ENCODE measurements at regions not wholly inside any gene's neighbourhood (a gene's known extent, or its start where the extent isn't known, plus 50 kb on each side); places are given as distances from the start of the nearest gene placed in this dataset.

- H3K4me3 ChIP-seq, result no peak overlapping the region
- no peaks in the 10 kb centered on the region for H3K9me3 ChIP-seq
- no peak for TF ChIP-seq EP300 (IDR thresholded peaks at IDR 0.05)
- TF ChIP-seq, protein P1, sequence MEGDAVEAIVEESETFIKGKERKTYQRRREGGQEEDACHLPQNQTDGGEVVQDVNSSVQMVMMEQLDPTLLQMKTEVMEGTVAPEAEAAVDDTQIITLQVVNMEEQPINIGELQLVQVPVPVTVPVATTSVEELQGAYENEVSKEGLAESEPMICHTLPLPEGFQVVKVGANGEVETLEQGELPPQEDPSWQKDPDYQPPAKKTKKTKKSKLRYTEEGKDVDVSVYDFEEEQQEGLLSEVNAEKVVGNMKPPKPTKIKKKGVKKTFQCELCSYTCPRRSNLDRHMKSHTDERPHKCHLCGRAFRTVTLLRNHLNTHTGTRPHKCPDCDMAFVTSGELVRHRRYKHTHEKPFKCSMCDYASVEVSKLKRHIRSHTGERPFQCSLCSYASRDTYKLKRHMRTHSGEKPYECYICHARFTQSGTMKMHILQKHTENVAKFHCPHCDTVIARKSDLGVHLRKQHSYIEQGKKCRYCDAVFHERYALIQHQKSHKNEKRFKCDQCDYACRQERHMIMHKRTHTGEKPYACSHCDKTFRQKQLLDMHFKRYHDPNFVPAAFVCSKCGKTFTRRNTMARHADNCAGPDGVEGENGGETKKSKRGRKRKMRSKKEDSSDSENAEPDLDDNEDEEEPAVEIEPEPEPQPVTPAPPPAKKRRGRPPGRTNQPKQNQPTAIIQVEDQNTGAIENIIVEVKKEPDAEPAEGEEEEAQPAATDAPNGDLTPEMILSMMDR (IDR thresholded peaks at IDR 0.05), result no peak
- TF ChIP-seq POLR2AphosphoS5 (IDR thresholded peaks at IDR 0.05), result no peak
- no peak for TF ChIP-seq POLR2A (IDR thresholded peaks at IDR 0.05)
- H3K4me1 ChIP-seq, result no peaks in the 10 kb centered on the region
- no peak for ATAC-seq (ENCODE audit: low FRiP score in 2 of 2)
- DNase-seq, result no peak
- no peak overlapping the region for H3K27ac ChIP-seq
- no peaks in the 10 kb centered on the region for H3K27me3 ChIP-seq
- H3K36me3 ChIP-seq, result no peaks in the 10 kb centered on the region
These were observed 90.5 kb upstream of the PLCL2 start for GRCh38 chr3:16794257-16794656.

DNA sequence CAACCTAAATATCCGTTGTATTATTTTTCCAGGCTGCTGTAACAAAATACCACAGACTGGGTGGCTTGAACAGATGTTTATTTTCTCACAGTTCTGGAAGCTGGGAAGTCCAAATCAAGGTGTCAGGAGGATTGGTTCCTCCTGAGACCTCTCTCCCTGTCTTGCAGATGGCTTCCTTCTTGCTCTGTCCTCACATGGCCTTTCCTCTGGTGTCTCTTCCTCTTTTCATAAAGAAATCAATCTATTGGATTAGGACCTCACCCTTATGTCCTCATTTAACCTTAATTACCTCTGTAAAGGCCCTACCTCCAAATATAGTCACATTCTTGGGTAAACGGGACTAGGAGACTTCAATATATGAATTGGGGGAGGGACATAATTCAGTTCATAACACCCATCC, 89.2 kb upstream of the PLCL2 start:
- WGBS, 2 donors, result 76 to 78% methylated on average over 2 of the region's 2 CpGs

GRCh38 chr3:16797831-16798230, 86.9 kb upstream of the PLCL2 start:
- H3K9me3 ChIP-seq, result no peaks in the 10 kb centered on the region
- H3K4me3 ChIP-seq, result no peak overlapping the region
- H3K27ac ChIP-seq, result no peak overlapping the region
- no peak for DNase-seq
- H3K4me1 ChIP-seq, result peaks cover 7 to 20% (median 12%) of the 10 kb centered on the region in 4 donors
- H3K27me3 ChIP-seq, result no peaks in the 10 kb centered on the region
- WGBS, 2 donors, result 73 to 88% methylated on average over 1 of the region's 1 CpG
- H3K36me3 ChIP-seq, result no peaks in the 10 kb centered on the region
- no peak for ATAC-seq (ENCODE audit: low FRiP score in 2 of 2)
- TF ChIP-seq POLR2AphosphoS5 (IDR thresholded peaks at IDR 0.05) (no peak), POLR2A (IDR thresholded peaks at IDR 0.05) (no peak), EP300 (IDR thresholded peaks at IDR 0.05) (no peak)
- TF ChIP-seq, protein P1 (IDR thresholded peaks at IDR 0.05), result no peak

More for the DNA sequence above, 89.2 kb upstream of the PLCL2 start:
- H3K27ac ChIP-seq, result no peak overlapping the region
- no peak overlapping the region for H3K4me3 ChIP-seq
- no peaks in the 10 kb centered on the region for H3K9me3 ChIP-seq
- H3K4me1 ChIP-seq, result peaks cover 0 to 1% (median under 1%) of the 10 kb centered on the region in 4 donors
- ATAC-seq (ENCODE audit: low FRiP score in 2 of 2) (no peak), DNase-seq (no peak)
- TF ChIP-seq POLR2AphosphoS5 (IDR thresholded peaks at IDR 0.05) (no peak), POLR2A (IDR thresholded peaks at IDR 0.05) (no peak), EP300 (IDR thresholded peaks at IDR 0.05) (no peak)
- TF ChIP-seq, protein P1 (IDR thresholded peaks at IDR 0.05), result no peak
- no peaks in the 10 kb centered on the region for H3K27me3 ChIP-seq
- H3K36me3 ChIP-seq, result no peaks in the 10 kb centered on the region

DNA sequence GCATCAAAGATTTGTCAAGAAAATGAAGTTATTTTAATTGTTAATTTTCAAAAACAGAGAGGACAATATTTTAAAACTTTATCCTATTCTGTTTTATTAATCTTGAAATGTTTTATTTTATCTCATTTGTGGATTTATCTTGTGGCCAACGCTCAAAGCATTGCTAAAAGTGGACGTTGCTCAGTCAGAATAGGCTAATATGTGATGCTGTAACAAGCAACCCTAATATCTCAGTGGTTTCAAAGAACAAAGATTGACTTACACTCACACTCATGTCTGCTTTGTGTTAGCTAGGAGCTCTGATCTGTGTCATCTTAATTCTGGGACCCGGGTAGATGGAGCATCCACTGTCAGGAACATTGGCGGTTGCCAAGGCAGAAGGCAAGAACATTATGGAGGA, 86.0 kb upstream of the PLCL2 start:
- TF ChIP-seq, protein P1 (IDR thresholded peaks at IDR 0.05), result no peak
- TF ChIP-seq POLR2AphosphoS5 (IDR thresholded peaks at IDR 0.05) (no peak), EP300 (IDR thresholded peaks at IDR 0.05) (no peak), POLR2A (IDR thresholded peaks at IDR 0.05) (no peak)
- ATAC-seq (ENCODE audit: low FRiP score in 2 of 2), result no peak
- 93 to 96% methylated on average over 4 of the region's 4 CpGs for WGBS, 2 donors

GRCh38 chr3:16800361-16800760, 84.4 kb upstream of the PLCL2 start:
- no peaks in the 10 kb centered on the region for H3K27me3 ChIP-seq
- H3K4me1 ChIP-seq, result peaks cover 7 to 20% (median 12%) of the 10 kb centered on the region in 4 donors
- no peaks in the 10 kb centered on the region for H3K9me3 ChIP-seq
- no peaks in the 10 kb centered on the region for H3K36me3 ChIP-seq
- DNase-seq, result no peak
- no peak for TF ChIP-seq POLR2A (IDR thresholded peaks at IDR 0.05)
- no peak for TF ChIP-seq EP300 (IDR thresholded peaks at IDR 0.05)
- TF ChIP-seq, protein P1 (IDR thresholded peaks at IDR 0.05), result no peak
- no peak for TF ChIP-seq POLR2AphosphoS5 (IDR thresholded peaks at IDR 0.05)
- WGBS, 2 donors, result 52 to 64% methylated on average over 3 of the region's 3 CpGs
- ATAC-seq (ENCODE audit: low FRiP score in 2 of 2), result no peak
- H3K27ac ChIP-seq, result no peak overlapping the region
- H3K4me3 ChIP-seq, result no peak overlapping the region

More for the DNA sequence above, 86.0 kb upstream of the PLCL2 start:
- Histone ChIP-seq H3K4me1 (peaks cover 7 to 20% (median 12%) of the 10 kb centered on the region in 4 donors), H3K4me3 (no peak overlapping the region), H3K9me3 (no peaks in the 10 kb centered on the region), H3K36me3 (no peaks in the 10 kb centered on the region), H3K27me3 (no peaks in the 10 kb centered on the region), H3K27ac (no peak overlapping the region)
- DNase-seq, result no peak
